MM.1S (cell line): ENCODE measurements at regions not wholly inside any gene's neighbourhood (a gene's known extent, or its start where the extent isn't known, plus 50 kb on each side); places are given as distances from the start of the nearest gene placed in this dataset.

Source experiments
- EZH2 ChIP-seq: fragments of 300-600 bp; sonication (generic); optimal IDR thresholded peaks from 2 replicates; pipeline ENCODE3; 2017; ENCODE audit warnings: low read depth, mild to moderate bottlenecking, antibody characterized with exemption, low read length, mixed read lengths
- EZH2phosphoT487 ChIP-seq: fragments of 300-600 bp; sonication (generic); IDR thresholded peaks from 2 replicates; pipeline ENCODE4 v1.6.1; 2018; ENCODE audit warnings: antibody characterized with exemption, low read length
- TF ChIP-seq, protein P1 (sequence below): fragments of 300-600 bp; sonication (generic); IDR thresholded peaks from 2 replicates; pipeline ENCODE4 v1.5.1; 2016; ENCODE audit warnings: antibody characterized with exemption, low read length, mixed read lengths

DNA sequence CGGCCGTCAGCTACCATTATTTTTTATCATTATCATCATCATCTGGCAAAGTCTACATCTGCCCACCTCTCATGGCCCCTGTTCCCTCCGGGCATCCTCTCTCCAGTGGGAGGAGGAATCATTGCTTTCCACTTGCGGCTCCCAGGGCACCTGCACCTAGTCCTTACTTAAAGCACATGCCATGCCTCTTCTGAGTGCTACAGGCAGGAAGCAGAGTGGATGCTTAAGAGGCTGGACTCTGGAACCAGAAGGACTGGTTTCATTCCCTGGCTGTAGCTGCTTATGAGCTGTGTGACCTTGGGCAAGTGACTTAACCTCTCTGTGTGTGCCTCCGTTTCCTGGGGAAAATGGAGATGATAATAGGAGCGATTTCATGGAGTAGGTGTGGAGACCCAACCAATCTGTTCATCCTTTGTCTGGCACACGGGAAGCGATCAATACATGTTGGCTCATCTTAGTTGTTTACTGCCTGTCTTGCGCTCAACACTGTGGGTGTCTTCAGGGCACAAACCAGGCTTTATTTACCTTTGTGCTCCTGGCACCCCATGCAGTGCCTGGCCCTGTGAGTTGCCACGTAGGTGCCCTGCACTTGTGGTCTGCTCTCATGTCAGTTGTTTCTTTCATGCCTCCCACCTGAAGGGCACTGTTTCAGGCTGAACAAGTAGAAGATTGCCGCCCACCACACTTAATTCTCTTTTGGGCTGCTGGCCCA is 317.0 kb upstream of the SULF2 start:
- TF ChIP-seq, protein P1, sequence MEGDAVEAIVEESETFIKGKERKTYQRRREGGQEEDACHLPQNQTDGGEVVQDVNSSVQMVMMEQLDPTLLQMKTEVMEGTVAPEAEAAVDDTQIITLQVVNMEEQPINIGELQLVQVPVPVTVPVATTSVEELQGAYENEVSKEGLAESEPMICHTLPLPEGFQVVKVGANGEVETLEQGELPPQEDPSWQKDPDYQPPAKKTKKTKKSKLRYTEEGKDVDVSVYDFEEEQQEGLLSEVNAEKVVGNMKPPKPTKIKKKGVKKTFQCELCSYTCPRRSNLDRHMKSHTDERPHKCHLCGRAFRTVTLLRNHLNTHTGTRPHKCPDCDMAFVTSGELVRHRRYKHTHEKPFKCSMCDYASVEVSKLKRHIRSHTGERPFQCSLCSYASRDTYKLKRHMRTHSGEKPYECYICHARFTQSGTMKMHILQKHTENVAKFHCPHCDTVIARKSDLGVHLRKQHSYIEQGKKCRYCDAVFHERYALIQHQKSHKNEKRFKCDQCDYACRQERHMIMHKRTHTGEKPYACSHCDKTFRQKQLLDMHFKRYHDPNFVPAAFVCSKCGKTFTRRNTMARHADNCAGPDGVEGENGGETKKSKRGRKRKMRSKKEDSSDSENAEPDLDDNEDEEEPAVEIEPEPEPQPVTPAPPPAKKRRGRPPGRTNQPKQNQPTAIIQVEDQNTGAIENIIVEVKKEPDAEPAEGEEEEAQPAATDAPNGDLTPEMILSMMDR: no peak
- TF ChIP-seq EZH2: no peak
- no peak for TF ChIP-seq EZH2phosphoT487
